Kidney tubule cell (primary cell): ENCODE measurements at regions not wholly inside any gene's neighbourhood (a gene's known extent, or its start where the extent isn't known, plus 50 kb on each side); places are given as distances from the start of the nearest gene placed in this dataset.

ENCODE experiments used
- DNase-seq: peaks from one replicate; pipeline ENCODE4 v3.0.0-alpha.2; 2018; ENCODE audit warnings: low spot score

DNA sequence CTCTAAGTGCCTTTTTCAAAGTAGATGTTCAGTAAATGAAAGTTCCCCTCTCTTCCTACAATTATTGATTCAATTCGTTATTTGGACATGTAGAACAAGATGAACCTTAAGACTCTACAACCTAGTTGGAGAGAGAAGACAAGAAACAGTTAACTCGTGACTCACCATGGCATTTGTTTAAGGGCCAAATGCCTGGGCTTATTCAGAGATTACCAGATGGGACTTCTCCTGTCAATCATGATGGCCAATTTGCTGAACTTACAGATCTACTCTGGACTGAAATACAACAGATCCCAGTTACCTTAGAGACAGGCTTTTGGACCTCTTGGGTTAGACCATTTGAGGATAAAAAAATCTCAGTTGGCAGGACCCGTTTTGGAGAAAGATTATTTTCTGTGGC lies 93.5 kb downstream of the C1orf94 start:
- DNase-seq = no peak

DNA sequence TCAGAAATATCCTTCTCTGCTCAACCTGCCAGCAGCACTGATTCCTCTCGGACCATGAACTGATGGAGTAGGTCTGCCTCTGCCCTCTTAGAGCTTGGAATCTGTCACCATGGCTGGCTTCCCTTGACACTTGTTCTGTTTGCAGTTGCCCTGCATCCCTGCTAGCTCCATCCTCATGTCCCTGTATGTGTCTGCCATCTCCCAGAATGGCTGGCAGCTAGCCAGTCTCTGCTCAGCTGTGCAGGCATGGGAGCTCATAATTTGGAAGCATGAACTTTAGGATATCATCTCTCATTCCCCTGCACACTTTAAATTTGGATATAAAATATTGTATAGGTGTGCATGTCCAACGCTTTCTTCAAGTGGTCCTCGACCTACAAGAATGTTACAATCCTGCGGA lies 95.4 kb downstream of the C1orf94 start:
- DNase-seq = no peak

DNA sequence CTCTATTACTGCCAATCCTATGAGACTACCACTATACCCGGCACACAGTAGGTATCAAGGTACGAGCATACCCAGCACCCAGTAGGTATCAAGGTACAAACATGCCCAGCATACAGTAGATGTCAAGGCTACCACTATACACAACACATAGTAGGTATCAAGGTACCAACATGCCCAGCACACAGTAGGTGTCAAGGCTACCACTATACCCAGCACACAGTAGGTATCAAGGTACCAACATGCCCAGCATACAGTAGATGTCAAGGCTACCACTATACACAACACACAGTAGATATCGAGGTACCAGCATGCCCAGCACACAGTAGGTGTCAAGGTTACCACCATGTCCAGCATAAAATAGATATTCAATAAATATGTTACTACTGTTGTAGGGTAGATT lies 98.4 kb downstream of the C1orf94 start:
- DNase-seq = no peak

GRCh38 chr1:34276606-34277005 lies 99.9 kb downstream of the C1orf94 start:
- no peak for DNase-seq

- no peak for DNase-seq
Measured at GRCh38 chr1:34277150-34277549, 100.4 kb downstream of the C1orf94 start.

DNA sequence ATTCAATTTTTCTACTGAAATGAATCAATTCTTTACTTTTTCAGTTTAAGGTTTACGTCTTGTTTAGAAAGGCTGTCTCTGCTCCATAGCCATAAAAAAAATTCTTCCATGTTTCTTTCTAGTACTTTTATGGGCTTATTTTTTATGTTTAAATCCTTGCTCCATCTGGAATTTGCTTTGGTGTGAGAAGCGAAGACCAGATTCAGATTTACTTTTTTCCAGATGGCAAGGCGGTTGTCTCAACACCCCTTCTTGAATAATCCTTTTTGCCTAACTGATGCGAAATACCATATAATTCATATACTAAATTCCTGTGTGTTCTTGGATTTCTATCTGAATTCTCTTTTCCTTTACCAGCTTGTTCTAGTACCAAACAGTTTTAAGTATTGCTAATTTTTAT lies 101.5 kb downstream of the C1orf94 start:
- no peak for DNase-seq

- no peak for DNase-seq
Measured at GRCh38 chr1:34279971-34280370, 103.3 kb downstream of the C1orf94 start.

DNA sequence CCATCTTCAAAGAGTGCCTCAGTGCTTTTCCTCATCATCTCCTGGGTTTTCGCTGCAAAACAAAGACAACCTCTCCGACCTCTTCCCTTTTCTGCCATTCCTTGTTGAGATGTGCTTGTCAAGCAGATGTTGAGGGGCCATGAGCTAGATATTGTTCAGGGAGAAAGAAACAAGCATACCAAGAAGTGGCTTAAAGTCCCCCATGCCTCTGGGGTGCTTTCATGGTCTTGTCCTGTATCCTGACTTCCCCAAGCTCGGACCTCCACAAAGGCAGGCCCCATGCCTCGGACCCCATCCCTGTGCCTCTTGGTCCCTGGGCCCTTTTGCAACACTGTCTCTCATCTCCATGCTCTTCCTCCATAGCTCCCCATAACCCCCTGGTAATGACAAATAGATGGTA lies 103.8 kb downstream of the C1orf94 start:
- DNase-seq = no peak

DNA sequence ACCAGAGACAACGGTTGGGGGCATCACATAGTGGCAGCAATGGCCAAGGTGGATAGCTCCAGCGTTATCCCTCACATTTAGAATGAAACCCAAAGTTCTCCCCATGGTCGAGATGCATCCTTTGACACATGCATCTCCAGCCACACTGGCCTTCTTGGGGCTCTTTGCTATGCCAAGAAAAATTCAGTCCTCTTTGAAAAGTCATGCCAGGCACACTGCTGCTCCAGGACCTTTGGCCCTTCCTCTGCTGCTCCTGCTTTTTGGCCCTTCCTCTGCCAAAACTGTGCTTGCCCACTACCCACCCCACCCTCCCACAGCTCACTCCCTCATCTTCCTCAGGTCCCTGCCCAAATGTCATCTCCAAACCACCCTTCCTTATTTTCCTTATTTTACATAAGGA lies 106.4 kb downstream of the C1orf94 start:
- no peak for DNase-seq

GRCh38 chr1:34286511-34286910 lies 109.8 kb downstream of the C1orf94 start:
- no peak for DNase-seq

DNA sequence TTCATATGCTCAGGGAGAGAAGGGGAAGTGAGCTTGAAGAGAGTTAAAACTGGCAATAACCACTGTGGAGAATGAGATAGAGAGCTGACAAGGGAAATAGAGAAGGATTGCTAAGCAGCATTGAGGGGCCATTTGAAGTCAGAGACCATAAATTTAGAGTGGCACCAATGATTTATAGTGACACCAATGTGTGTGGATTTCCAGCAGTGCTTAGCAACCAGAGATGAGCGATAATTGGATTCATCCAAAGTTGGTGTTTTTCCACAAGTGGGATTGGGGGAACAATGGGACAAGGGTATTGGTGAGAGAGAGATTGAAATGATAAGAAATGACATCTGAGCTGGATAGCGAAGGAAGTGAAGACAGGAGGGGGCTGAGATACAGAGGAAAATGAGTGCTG lies 114.1 kb downstream of the C1orf94 start:
- no peak for DNase-seq

DNA sequence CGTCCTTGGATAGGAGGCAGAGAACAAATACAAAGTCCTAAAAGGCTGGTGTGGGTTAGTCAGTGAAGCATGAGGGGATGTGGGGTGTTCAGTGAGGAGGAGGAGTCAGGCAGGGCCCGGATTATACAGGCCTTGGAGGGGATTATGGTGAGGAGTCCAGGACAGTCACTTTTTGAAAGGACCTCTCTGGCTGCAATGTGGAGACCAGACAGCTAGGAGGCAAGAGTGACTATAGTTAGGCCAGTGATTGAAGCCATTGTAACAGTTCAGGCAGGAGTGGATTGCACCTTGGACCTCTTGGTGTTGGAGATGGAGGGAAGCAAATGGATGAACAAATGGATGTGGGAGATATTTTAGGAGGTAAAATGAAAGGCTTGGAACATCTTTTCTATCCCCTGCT lies 115.8 kb downstream of the C1orf94 start:
- DNase-seq = no peak

DNA sequence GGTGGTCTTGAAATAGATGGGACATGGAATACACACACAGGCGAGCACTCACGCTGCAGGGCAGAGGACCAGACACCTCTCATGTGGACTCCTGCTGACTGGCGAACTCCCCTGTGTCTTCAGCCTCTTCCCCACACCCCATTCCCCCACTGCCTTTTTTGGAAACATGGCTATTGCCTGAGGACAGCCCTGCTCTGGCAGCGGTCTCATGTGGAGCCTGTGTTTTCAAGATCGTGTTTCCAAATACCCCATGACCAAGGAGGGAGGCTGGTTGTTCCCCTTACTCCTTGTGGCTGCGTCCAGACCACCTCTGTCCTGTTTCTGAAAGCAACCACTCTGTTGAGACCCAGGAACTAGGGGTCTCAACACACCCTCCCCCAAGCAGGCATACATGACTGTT lies 119.4 kb downstream of the C1orf94 start:
- no peak for DNase-seq

GRCh38 chr1:34302798-34303197 lies 126.1 kb downstream of the C1orf94 start:
- no peak for DNase-seq

DNA sequence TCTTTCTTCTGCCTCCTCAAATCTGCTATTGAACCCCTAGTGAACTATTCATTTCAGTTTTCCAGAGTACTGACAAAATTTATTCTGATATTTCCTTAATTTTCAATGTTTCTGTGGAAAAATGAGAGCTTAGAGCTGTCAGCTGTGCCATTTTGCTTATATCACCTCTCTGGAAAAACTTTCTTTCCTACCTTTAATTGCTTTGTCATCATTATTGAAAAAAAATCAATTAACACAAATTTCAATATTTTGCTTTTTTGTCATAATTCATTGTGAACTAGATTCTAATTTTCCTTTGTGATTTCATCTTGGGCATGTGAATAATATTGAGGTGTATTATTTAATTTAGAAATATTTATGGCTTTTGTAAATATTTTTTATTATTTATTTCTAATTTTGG lies 126.5 kb downstream of the C1orf94 start:
- no peak for DNase-seq

- no peak for DNase-seq
Measured at GRCh38 chr1:34306568-34306967, 129.9 kb downstream of the C1orf94 start.

GRCh38 chr1:34312359-34312758 lies 135.7 kb downstream of the C1orf94 start:
- DNase-seq = no peak

- DNase-seq = no peak
Measured at GRCh38 chr1:34315974-34316373, 139.3 kb downstream of the C1orf94 start.

- no peak for DNase-seq
Measured at GRCh38 chr1:34316773-34317172, 140.1 kb downstream of the C1orf94 start.

DNA sequence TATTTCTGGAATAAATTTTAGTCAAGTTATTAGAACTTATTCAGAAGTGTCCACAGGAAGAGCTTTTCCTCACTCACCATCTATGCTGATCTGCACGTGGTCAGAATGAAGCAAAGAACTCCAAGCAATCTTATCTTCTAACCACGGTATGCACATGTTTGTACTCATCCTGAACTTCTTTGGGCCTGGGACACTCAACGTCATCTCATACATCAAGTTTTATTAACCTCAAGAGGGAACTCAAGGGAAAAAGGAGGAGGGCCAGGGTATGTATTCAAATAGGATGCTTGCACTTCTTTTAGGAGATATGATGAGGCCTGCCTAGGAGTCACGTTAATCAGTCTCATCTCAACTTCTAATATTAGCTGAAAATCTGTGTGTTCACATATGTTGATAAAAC lies 142.5 kb downstream of the C1orf94 start:
- DNase-seq = no peak

DNA sequence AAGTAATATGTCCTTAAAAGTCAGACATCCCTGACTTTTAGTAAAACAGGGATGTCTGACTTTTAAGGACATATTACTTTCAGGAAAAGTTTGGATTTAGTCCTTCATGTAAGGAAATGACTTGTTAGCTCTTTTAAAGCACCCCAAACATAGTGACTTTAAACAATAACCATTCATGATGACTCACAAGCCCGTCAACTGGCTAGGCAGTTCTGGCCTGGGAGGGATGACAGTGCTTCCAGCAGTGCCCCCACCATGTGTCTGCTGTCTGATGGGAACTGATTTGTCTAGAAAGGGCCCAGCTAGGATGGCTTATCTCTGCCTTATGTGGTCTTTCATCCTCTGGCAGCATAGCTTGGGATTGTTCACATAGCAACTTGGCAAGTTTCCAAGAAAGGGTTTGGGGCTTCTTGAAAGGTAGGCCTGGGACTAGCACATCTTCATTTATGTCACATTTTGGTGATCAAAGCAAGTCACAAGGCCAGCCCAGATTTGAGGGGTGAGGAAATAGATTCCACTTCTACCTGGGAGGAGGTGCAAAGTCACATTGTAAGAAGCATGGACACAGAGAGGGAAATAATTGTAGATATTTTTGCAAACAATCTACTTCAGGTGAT lies 143.5 kb downstream of the C1orf94 start:
- peak; percentile 23 for DNase-seq

DNA sequence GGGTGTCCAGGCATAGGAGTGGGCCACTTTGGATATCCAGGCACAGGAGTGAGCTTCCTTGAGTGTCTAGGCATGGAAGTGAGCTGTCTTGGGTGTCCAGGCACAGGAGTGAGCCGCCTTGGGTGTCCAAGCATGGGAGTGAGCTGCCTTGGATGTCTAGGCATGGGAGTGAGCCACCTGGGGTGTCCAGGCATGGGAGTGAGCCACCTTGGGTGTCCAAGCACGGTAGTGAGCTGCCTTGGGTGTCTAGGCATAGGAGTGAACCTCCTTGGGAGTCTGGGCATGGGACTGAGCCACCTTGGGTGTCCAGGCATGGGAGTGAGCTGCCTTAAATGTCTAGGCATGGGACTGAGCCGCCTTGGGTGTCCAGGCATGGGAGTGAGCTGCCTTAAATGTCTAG lies 146.3 kb downstream of the C1orf94 start:
- DNase-seq = no peak

- DNase-seq = no peak
Measured at GRCh38 chr1:34324879-34325440, 148.3 kb downstream of the C1orf94 start.

GRCh38 chr1:34328281-34328799 lies 151.6 kb downstream of the C1orf94 start:
- no peak for DNase-seq
